BLaER1 treated with 17β-estradiol and CSF1 and Interleukin-3, amounts not matched to agents 10 nM and 100 nM (cell line): ENCODE measurements at regions not wholly inside any gene's neighbourhood (a gene's known extent, or its start where the extent isn't known, plus 50 kb on each side); places are given as distances from the start of the nearest gene placed in this dataset.

Source experiments
- H3K27ac ChIP-seq, 11 experiments: shearing (Covaris generic); formaldehyde crosslinking; 2 replicates each; pipeline ENCODE4 v1.8.1; 2022
- H3K27me3 ChIP-seq, 11 experiments: shearing (Covaris generic); formaldehyde crosslinking; 2 replicates each; pipeline ENCODE4 v1.8.1; 2022
- H3K36me3 ChIP-seq, 11 experiments: shearing (Covaris generic); formaldehyde crosslinking; 2 replicates each; pipeline ENCODE4 v1.8.1; 2022
- H3K4me1 ChIP-seq, 10 experiments: shearing (Covaris generic); formaldehyde crosslinking; 2 replicates each; pipeline ENCODE4 v1.8.1; 2022
- H3K4me2 ChIP-seq, 11 experiments: shearing (Covaris generic); formaldehyde crosslinking; 2 replicates each; pipeline ENCODE4 v1.8.1; 2022
- H3K4me3 ChIP-seq, 10 experiments: shearing (Covaris generic); formaldehyde crosslinking; 2 replicates each; pipeline ENCODE4 v1.8.1; 2022
- H3K9ac ChIP-seq, 11 experiments: shearing (Covaris generic); formaldehyde crosslinking; 2 replicates each; pipeline ENCODE4 v1.8.1; 2022
- H3K9me3 ChIP-seq, 11 experiments: shearing (Covaris generic); formaldehyde crosslinking; replicated peaks in 1 of 11; 2 replicates each; pipeline ENCODE4 v1.8.1; 2022
- H4K20me1 ChIP-seq, 11 experiments: shearing (Covaris generic); formaldehyde crosslinking; 2 replicates each; pipeline ENCODE4 v1.8.1; 2022
- Cebpa-rat ChIP-seq, 11 experiments: shearing (Covaris generic); IDR thresholded peaks; 2 replicates each; pipeline ENCODE4 v1.8.1; 2022

GRCh38 chr9:93900971-93901861 lies 53.9 kb downstream of the BARX1 start:
- no peak overlapping the region for H3K9ac ChIP-seq

DNA sequence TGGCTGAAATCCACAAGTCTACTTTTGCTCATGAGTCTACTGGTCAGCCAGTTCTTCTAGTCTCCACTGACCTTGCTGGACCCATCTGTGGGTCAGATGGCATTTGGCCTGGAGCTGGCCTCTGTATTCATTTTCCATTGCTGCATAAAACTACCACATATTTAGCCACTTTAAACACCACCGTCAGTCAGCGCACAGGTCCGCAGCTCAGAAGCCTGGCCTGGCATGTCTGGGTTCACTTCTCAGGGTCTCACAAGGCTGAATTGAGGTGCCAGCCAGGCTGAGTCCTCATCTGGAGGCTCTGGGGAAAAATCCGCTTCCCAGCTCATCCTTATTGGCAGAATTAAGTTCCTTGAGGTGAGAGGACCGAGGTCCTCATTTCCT lies 54.7 kb downstream of the BARX1 start:
- H3K27me3 ChIP-seq = no peaks in the 10 kb centered on the region
- no peak overlapping the region for H3K9ac ChIP-seq
- H4K20me1 ChIP-seq = no peaks in the 10 kb centered on the region; a peak in 1 of 22 replicates
- H3K36me3 ChIP-seq = no peaks in the 10 kb centered on the region
- H3K4me1 ChIP-seq = no peaks in the 10 kb centered on the region
- no peak overlapping the region for H3K27ac ChIP-seq
- no peak overlapping the region for H3K4me2 ChIP-seq
- no peaks in the 10 kb centered on the region for H3K9me3 ChIP-seq
- H3K4me3 ChIP-seq = no peak overlapping the region
- TF ChIP-seq Cebpa-rat (IDR thresholded peaks at IDR 0.05) = no peak

More at GRCh38 chr9:93900971-93901861, 53.9 kb downstream of the BARX1 start:
- H3K27ac ChIP-seq = no peak overlapping the region
- H3K4me2 ChIP-seq = no peak overlapping the region
- TF ChIP-seq Cebpa-rat (IDR thresholded peaks at IDR 0.05) = no peak
- no peaks in the 10 kb centered on the region for H3K36me3 ChIP-seq
- no peak overlapping the region for H3K4me3 ChIP-seq
- no peaks in the 10 kb centered on the region for H3K27me3 ChIP-seq
- no peaks in the 10 kb centered on the region for H3K9me3 ChIP-seq
- no peaks in the 10 kb centered on the region for H3K4me1 ChIP-seq
- H4K20me1 ChIP-seq = no peaks in the 10 kb centered on the region; a peak in 1 of 22 replicates

DNA sequence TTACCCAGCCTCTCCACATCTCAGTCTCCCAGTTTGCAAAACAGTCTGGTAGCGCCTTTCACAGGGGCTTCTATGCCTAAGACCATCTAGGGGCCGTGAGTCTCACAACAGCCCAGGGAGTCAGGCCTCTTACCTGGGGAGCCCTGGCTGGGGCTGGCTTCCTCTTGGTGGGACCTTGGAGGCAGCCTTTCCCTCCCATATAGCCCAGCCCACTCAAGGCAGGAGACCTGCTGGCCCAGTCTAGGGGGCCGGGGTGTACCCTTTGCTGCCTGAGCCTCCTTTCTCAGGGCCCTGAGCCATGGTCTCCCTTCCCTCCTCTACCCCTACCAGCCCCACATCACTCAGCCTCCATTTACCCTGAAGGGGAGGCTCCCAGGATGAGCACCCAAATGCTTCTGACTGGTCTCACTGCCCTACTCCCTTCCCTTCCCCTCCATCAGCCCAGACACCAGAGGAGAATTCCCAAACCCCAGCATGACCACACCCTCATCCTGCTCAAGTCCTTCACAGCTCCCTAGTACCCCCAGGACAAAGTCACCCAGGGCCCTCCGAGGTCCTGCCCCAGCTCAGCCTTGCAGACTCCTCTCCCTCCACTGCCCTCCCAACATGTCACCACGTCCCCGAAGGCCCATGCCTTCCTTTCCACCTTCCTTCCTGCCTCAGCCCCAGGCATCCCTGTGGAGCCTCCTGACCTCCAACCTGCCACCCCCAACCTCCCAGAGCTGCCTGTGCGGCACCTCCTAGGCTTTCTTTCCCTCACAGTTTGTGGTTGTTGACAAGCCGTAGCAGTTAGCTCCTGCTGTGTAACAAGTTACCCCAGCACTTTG lies 55.3 kb downstream of the BARX1 start:
- no peak overlapping the region for H3K27ac ChIP-seq
- H3K9me3 ChIP-seq = no peaks in the 10 kb centered on the region
- H3K4me2 ChIP-seq = no peak overlapping the region
- no peaks in the 10 kb centered on the region; a peak in 1 of 22 replicates for H4K20me1 ChIP-seq
- H3K27me3 ChIP-seq = no peaks in the 10 kb centered on the region
- no peak for TF ChIP-seq Cebpa-rat (IDR thresholded peaks at IDR 0.05)
- no peaks in the 10 kb centered on the region for H3K36me3 ChIP-seq
- H3K9ac ChIP-seq = no peak overlapping the region
- no peak overlapping the region for H3K4me3 ChIP-seq
- no peaks in the 10 kb centered on the region for H3K4me1 ChIP-seq

DNA sequence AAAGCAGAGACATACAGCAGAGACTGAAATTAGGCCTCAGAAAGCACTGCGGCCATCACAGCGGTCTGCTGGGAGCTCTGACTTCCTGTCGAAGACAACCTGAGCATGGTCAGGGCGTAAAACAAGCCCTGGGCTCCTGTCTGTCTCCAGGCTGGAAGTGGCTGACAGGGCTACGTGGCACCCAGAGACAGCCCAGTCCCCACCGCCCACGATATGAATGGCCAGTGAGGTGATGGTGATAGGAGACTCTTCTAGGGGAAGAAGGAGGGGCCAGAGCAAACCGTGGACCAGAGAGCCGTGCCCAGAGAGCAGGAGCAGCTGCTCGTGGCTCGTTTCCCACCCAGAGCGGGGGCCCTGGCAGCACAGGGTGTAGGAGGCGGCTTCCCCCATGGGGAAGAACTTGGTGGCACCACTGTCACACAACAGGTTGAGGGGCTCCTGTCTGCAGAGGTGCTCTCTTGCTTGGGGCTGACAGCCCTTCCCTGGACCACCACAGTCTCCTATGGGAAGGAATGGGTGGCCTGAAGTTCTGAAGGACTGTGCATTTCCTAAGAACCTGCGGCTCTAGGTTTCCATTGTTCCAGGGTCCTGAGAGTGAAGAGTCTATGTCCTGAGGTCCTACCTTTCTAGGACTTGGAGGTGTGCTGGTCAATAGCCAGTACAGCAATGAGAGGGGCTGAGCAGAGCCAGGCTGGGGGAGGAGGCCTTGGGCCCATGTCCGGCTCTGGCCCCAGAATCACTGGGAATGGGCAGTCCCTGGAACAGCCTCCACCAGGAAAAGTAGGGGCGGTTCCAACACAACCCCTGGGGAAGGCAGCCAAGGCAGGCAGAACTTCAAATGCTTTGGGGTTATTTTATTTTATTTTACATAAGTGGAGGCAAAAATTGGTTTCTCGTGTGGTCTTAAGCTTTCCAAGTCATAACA lies 56.4 kb downstream of the BARX1 start:
- Histone ChIP-seq H3K4me2 (no peak overlapping the region), H4K20me1 (no peaks in the 10 kb centered on the region), H3K27me3 (no peaks in the 10 kb centered on the region), H3K27ac (no peak overlapping the region), H3K9ac (no peak overlapping the region), H3K9me3 (peaks cover 0 to 4% (median 2%) of the 10 kb centered on the region in 11 experiments; a peak in 10 of 22 replicates), H3K4me3 (no peak overlapping the region), H3K36me3 (no peaks in the 10 kb centered on the region), H3K4me1 (no peaks in the 10 kb centered on the region)
- no peak for TF ChIP-seq Cebpa-rat (IDR thresholded peaks at IDR 0.05)

DNA sequence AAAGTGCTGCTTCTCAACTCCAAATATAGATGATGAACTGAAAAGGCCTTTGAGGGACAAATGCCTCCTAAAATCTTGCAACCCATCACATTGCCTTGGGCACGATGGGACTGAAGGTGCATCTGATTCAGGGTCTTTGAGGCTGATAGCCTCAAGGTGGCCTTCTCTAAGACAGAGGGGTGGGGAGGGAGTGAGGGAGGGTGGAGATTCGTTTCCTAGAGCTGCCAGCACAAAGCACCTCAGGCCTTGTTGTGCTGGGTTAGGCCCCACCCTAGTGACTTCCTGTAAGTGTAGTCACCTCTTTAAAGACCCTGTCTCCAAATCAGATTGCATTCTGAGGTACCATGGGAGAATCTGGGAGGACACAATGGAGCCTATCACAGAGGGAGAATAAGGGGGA lies 57.1 kb downstream of the BARX1 start:
- H3K9ac ChIP-seq = no peak overlapping the region
- no peak overlapping the region for H3K27ac ChIP-seq
- H3K9me3 ChIP-seq = peaks cover 6 to 11% (median 10%) of the 10 kb centered on the region in 11 experiments
- H3K27me3 ChIP-seq = no peaks in the 10 kb centered on the region
- no peak for TF ChIP-seq Cebpa-rat (IDR thresholded peaks at IDR 0.05)
- no peak overlapping the region for H3K4me2 ChIP-seq
- H4K20me1 ChIP-seq = no peaks in the 10 kb centered on the region
- no peak overlapping the region for H3K4me3 ChIP-seq
- H3K36me3 ChIP-seq = no peaks in the 10 kb centered on the region
- H3K4me1 ChIP-seq = no peaks in the 10 kb centered on the region

DNA sequence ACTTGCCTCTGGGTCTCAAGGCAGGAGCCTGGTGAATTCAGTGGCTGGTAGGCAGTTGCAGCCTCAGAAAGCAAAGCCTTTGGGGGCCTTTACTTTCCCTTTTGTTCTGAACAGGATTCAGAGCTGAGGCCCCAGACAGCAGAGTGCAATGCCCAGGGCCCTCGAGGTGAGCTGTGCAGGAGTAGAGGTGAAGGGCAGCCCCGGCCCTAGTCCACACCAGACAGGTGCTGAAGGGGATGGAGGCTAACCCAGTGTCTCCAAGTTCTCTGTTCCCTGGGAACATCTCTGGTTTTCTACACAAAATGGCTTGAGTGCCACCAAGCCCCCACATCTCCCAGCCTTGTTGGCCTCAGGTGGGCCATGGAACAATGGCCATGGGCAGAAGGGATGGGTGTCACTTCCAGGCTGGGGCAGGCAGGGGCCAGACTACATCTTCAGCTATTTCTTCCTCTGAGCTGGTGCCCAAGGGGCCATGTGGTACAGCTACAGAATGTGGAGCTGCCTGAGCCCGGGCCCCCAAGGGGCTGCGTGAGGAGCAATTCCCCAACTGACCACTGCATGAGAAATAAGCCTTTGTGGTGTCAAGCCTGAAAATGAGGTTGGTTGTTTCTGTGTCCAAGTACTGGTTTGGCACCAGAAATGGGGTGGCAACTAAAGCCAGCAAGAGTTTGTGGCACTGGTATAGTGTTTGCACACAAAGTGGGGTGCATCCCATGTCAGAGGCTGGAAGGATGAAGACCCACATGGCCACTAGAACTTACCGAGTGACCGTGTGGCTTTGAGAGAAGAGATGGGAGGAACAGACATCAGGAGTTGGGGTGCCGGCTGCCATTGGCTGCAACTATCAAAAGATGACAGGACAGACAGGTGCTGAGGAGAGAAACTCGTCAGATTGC lies 57.8 kb downstream of the BARX1 start:
- Histone ChIP-seq H4K20me1 (no peaks in the 10 kb centered on the region), H3K4me2 (no peak overlapping the region), H3K27ac (no peak overlapping the region), H3K27me3 (no peaks in the 10 kb centered on the region), H3K4me3 (no peak overlapping the region), H3K4me1 (no peaks in the 10 kb centered on the region), H3K9me3 (peaks cover 13 to 18% (median 17%) of the 10 kb centered on the region in 11 experiments), H3K36me3 (no peaks in the 10 kb centered on the region), H3K9ac (no peak overlapping the region)
- TF ChIP-seq Cebpa-rat (IDR thresholded peaks at IDR 0.05) = no peak

DNA sequence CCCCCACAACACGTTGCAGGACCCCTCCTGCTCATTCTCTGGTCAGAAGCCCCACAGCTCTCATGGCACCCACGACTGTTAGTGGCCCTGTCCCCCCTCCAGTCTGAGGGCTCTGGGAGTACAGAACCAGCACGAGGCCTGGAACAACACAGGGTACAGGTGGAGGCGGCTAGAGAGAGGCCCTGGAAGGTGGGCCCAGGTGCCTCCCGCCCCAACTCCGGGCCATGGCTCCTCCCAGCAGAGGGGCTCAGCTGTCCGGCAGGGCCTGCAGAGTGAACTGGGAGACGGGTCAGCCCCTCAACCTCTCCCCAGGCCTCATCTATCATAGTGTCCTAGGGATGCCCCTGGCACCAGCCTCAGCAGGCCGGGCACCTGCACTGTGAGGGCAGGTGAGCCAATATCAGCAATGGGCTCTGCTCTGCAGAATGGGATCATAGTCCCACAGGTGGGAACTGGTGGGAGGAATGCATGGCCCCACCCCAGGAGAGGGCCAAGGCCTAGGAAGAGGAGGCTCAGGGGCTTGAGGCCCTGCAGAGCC lies 58.6 kb downstream of the BARX1 start:
- H3K36me3 ChIP-seq = no peaks in the 10 kb centered on the region
- H3K4me2 ChIP-seq = no peak overlapping the region
- no peak overlapping the region for H3K27ac ChIP-seq
- H3K9me3 ChIP-seq = peaks cover 20 to 26% (median 24%) of the 10 kb centered on the region in 11 experiments
- no peaks in the 10 kb centered on the region for H3K27me3 ChIP-seq
- no peak overlapping the region for H3K4me3 ChIP-seq
- no peaks in the 10 kb centered on the region for H3K4me1 ChIP-seq
- no peak overlapping the region for H3K9ac ChIP-seq
- no peaks in the 10 kb centered on the region for H4K20me1 ChIP-seq
- TF ChIP-seq Cebpa-rat (IDR thresholded peaks at IDR 0.05) = no peak

DNA sequence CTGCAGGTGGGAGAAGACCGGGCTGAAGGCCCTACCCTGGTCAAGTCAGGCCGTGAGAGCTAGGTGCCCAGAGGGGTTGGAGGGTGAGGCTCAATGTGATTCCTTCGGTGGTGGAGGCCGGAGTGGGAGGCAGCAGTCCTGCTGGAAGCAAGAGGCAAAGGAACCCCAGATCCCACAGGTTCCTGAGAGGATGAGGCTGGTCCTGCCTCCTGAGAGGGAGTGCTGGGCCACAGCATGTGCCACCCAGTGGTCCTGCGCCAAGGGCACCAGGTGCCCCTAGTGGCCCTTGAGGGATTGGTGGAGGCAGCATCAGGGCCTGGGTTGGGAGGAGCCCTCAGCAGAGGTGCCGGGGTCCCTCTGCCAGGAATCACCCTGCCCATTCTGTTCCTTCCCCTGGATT lies 59.1 kb downstream of the BARX1 start:
- Histone ChIP-seq H3K4me2 (no peak overlapping the region), H3K4me1 (no peaks in the 10 kb centered on the region), H3K9ac (no peak overlapping the region), H3K9me3 (peaks cover 20 to 29% (median 27%) of the 10 kb centered on the region in 11 experiments), H3K36me3 (no peaks in the 10 kb centered on the region), H3K27me3 (no peaks in the 10 kb centered on the region), H3K27ac (no peak overlapping the region), H4K20me1 (no peaks in the 10 kb centered on the region), H3K4me3 (no peak overlapping the region)
- no peak for TF ChIP-seq Cebpa-rat (IDR thresholded peaks at IDR 0.05)
